Hepatocyte (in vitro differentiated cells): ENCODE measurements at regions not wholly inside any gene's neighbourhood (a gene's known extent, or its start where the extent isn't known, plus 50 kb on each side); places are given as distances from the start of the nearest gene placed in this dataset.

Source experiments
- DNase-seq: peaks from one replicate; pipeline ENCODE4 v3.0.0-alpha.2; 2016; ENCODE audit warnings: low spot score
- H2AFZ ChIP-seq: fragments of 200-600 bp; sonication (generic); 2 replicates; pipeline ENCODE4 v1.6.0; 2016; ENCODE audit warnings: antibody characterized with exemption, mild to moderate bottlenecking
- H3K27ac ChIP-seq: fragments of 200-600 bp; sonication (generic); 2 replicates; pipeline ENCODE4 v1.5.1; 2016; ENCODE audit warnings: mild to moderate bottlenecking
- H3K27me3 ChIP-seq: fragments of 200-600 bp; sonication (generic); 2 replicates; pipeline ENCODE4 v1.6.1; 2016
- H3K36me3 ChIP-seq: fragments of 200-600 bp; sonication (generic); replicated peaks from 2 replicates; pipeline ENCODE4 v1.5.1; 2016; ENCODE audit warnings: low read depth; ENCODE audit not compliant: insufficient read depth
- H3K4me1 ChIP-seq: fragments of 200-600 bp; sonication (generic); 2 replicates; pipeline ENCODE4 v1.5.1; 2016; ENCODE audit warnings: mild to moderate bottlenecking, moderate library complexity; ENCODE audit not compliant: insufficient read depth
- H3K4me2 ChIP-seq: fragments of 200-600 bp; sonication (generic); 2 replicates; pipeline ENCODE4 v1.6.0; 2016
- H3K4me3 ChIP-seq: fragments of 200-600 bp; sonication (generic); 2 replicates; pipeline ENCODE4 v1.5.1; 2016; ENCODE audit warnings: mild to moderate bottlenecking
- H3K79me2 ChIP-seq: fragments of 200-600 bp; sonication (generic); 2 replicates; pipeline ENCODE4 v1.6.0; 2017; ENCODE audit warnings: mild to moderate bottlenecking
- H3K9me2 ChIP-seq: fragments of 200-600 bp; sonication (generic); replicated peaks from 2 replicates; pipeline ENCODE4 v1.6.0; 2017; ENCODE audit warnings: mild to moderate bottlenecking; ENCODE audit not compliant: insufficient read depth
- H3K9me3 ChIP-seq: fragments of 200-600 bp; sonication (generic); 2 replicates; pipeline ENCODE4 v1.5.1; 2016; ENCODE audit warnings: low read depth, mild to moderate bottlenecking
- H4K20me1 ChIP-seq: fragments of 200-600 bp; sonication (generic); 2 replicates; pipeline ENCODE4 v1.6.0; 2016; ENCODE audit warnings: mild to moderate bottlenecking; ENCODE audit not compliant: insufficient read depth, poor library complexity, severe bottlenecking
- EZH2 ChIP-seq: fragments of 200-600 bp; sonication (generic); IDR thresholded peaks from 2 replicates; pipeline ENCODE4 v1.6.1; 2016; ENCODE audit warnings: antibody characterized with exemption, mild to moderate bottlenecking, borderline replicate concordance
- EZH2phosphoT487 ChIP-seq: fragments of 200-600 bp; sonication (generic); IDR thresholded peaks from one replicate; pipeline ENCODE4 v1.6.1; 2018; ENCODE audit warnings: antibody characterized with exemption, mild to moderate bottlenecking, low read depth, moderate library complexity; ENCODE audit not compliant: unreplicated experiment, severe bottlenecking
- WGBS: methylation state at CpG from one replicate; pipeline ENCODE4 v1.1.6; 2016; ENCODE audit warnings: low lambda C conversion rate; ENCODE audit errors: missing lambda C conversion rate; 5-methylcytosine and 5-hydroxymethylcytosine counted together
- TF ChIP-seq, protein P1 (sequence below): fragments of 200-600 bp; sonication (generic); IDR thresholded peaks from 2 replicates; pipeline ENCODE4 v1.5.1; 2016; ENCODE audit warnings: antibody characterized with exemption, mild to moderate bottlenecking; ENCODE audit not compliant: poor library complexity

DNA sequence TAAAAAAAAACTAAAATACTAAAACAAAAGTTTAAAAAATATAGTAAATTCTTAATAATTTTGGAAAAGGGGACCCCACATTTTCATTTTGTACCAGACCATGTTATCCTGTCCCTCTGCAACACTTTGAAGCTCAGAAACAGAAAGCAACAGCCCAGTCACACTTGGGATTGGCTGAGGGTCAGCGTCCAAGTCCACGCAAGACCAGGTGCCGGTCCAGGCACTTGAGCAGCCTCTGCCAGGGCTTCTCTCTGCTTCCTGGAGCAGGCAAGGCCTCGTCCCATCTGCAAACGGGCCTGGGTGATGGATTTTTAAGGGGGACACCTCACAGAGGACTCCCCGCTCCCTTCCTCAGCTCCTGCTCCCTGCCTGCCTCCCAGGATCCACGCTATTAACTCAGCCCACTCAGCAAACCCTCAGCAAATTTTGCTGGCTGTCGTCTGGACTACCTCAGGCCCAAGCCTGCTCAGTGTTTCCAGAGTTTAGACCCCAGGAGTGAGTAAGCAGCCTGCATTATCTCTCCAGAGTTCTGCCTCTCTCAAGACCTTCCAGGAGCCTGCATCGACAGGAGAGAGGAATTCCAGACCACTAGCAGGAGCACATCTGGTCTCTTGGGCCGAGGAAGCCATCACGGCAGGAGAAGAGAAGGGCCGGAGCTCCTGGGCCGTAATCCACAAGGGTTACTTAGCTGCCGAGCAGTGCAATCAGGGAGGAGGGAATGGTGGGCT lies 67.4 kb upstream of the CALM2 start:
- Histone ChIP-seq H3K27ac (peak overlapping the region; percentile 27), H3K9me2 (no peaks in the 10 kb centered on the region), H3K9me3 (no peaks in the 10 kb centered on the region), H2AFZ (no peak overlapping the region), H3K36me3 (no peaks in the 10 kb centered on the region), H3K4me1 (peaks cover 4% of the 10 kb centered on the region), H4K20me1 (no peaks in the 10 kb centered on the region), H3K4me2 (peak overlapping the region; percentile 11), H3K4me3 (no peak overlapping the region), H3K27me3 (no peaks in the 10 kb centered on the region), H3K79me2 (no peaks in the 10 kb centered on the region)
- TF ChIP-seq, protein P1, sequence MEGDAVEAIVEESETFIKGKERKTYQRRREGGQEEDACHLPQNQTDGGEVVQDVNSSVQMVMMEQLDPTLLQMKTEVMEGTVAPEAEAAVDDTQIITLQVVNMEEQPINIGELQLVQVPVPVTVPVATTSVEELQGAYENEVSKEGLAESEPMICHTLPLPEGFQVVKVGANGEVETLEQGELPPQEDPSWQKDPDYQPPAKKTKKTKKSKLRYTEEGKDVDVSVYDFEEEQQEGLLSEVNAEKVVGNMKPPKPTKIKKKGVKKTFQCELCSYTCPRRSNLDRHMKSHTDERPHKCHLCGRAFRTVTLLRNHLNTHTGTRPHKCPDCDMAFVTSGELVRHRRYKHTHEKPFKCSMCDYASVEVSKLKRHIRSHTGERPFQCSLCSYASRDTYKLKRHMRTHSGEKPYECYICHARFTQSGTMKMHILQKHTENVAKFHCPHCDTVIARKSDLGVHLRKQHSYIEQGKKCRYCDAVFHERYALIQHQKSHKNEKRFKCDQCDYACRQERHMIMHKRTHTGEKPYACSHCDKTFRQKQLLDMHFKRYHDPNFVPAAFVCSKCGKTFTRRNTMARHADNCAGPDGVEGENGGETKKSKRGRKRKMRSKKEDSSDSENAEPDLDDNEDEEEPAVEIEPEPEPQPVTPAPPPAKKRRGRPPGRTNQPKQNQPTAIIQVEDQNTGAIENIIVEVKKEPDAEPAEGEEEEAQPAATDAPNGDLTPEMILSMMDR, result no peak
- TF ChIP-seq EZH2phosphoT487, result no peak
- TF ChIP-seq EZH2, result no peak
- peak; percentile 57 for DNase-seq
- WGBS, result 66% methylated on average over 13 of the region's 14 CpGs

DNA sequence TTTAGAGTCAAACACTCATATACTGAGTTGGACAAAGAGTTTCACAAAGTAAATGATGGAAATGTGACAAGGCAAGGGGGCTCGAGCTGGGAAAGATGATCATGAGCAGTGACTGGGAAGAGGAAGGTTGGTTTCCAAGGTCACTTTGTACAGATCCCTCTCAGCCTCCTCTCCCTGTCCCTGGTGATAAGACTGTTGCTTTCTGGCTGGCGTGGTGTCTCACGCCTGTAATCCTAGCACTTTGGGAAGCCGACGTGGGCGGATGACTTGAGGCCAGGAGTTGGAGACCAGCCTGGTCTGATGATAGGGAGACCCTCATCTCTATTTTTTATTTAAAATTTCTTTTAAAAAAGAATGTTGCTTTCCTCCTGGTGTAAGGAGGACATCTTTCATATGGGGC lies 65.4 kb upstream of the CALM2 start:
- Histone ChIP-seq H3K4me2 (no peak overlapping the region), H3K4me3 (no peak overlapping the region), H3K9me3 (no peaks in the 10 kb centered on the region), H3K9me2 (no peaks in the 10 kb centered on the region), H3K27me3 (no peaks in the 10 kb centered on the region), H4K20me1 (no peaks in the 10 kb centered on the region), H3K4me1 (peaks cover 4% of the 10 kb centered on the region), H2AFZ (no peak overlapping the region), H3K36me3 (no peaks in the 10 kb centered on the region), H3K27ac (no peak overlapping the region), H3K79me2 (no peaks in the 10 kb centered on the region)
- 72% methylated on average over 6 of the region's 6 CpGs for WGBS
- TF ChIP-seq, protein P1, result no peak
- TF ChIP-seq EZH2phosphoT487 (no peak), EZH2 (no peak)
- no peak for DNase-seq

DNA sequence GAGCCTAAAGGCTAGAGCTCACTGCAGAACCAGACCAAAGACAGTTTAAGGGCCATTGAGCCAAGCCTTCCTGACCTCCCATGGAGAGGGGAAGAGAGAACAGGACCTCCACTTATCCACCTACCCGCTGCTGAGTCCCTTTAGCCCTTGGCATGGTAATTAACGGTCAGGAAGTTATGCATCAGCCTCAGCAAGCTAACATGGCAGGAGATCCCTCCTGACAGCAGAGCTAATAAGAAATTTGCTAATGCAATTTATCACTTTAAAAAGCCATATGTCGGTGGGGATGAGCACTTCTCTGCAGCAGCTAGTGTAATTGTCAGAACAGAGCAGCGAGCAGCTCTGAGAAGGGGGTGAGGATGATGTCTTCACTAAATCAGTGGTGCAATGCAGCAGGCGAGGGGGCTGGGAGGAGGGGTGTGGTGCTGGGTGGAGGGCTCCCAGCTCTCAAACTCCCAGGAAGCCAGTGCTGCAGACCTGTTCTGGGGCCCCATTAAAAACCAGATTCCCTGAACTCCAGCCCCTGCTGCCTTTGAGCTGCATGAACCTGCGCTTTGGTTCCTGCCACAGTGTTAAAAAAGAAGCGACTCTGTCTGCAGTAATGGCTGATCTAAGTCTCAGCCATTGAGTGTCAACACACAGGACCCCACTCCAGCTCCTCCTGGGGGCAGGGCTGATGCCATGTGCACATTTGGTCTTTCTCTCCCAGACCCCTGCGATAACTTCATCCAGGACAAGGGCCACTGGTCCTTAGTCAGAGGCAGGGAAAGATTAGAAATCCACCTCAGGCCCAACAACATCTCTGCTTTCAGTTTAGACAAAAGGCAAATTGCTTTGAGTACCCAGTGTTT lies 63.0 kb upstream of the CALM2 start:
- H3K36me3 ChIP-seq, result no peaks in the 10 kb centered on the region
- H3K4me3 ChIP-seq, result no peak overlapping the region
- H3K9me2 ChIP-seq, result no peaks in the 10 kb centered on the region
- no peaks in the 10 kb centered on the region for H3K79me2 ChIP-seq
- TF ChIP-seq EZH2phosphoT487 (no peak), EZH2 (no peak)
- TF ChIP-seq, protein P1, result no peak
- WGBS, result 61% methylated on average over 8 of the region's 8 CpGs
- no peaks in the 10 kb centered on the region for H3K27me3 ChIP-seq
- no peak overlapping the region for H2AFZ ChIP-seq
- H3K4me2 ChIP-seq, result no peak overlapping the region
- peaks cover 13% of the 10 kb centered on the region for H3K4me1 ChIP-seq
- H4K20me1 ChIP-seq, result no peaks in the 10 kb centered on the region
- no peak for DNase-seq
- no peaks in the 10 kb centered on the region for H3K9me3 ChIP-seq
- H3K27ac ChIP-seq, result no peak overlapping the region
